ENCODE measurements at regions not wholly inside any gene's neighbourhood (a gene's known extent, or its start where the extent isn't known, plus 50 kb on each side); places are given as distances from the start of the nearest gene placed in this dataset.
A peak's percentile ranks its signal among the peaks of the same experiment; 100 is the strongest.

DNA sequence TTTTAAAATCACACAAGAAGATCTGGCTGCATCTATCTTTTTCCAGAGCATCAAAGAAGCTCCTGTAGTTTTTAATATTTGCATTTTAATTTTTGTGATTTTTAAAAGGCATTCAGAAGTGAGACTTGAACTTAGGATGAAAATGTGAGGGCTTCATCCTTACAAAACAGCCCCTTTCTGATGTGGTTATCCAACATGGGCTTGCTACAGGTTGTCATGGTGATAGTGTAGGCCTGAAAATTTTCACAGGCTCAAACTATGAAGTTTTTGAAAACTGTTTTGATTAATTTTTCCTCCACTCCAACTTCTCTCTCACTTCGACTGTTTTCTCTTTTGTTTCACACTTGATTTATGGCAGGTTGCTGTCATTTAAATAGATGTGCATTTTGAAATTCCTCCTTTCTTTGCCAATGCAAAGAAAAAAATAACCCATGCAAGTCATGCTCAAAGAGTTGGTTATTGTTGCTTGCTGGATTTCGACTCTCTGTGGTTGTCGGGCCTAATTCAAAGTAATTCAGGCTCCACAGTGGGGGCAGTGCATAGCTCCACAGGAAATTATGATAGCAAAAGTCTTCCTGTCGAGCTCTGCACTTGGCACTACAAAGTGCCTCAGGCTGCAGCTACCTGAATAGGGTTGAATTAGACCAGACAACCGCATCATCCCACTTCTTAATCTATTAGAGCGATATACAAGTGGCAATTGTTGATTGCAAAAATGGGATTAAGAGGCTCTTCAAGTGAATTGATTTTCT, 201.0 kb upstream of the GPR101 start:
- TF ChIP-seq, protein P1, sequence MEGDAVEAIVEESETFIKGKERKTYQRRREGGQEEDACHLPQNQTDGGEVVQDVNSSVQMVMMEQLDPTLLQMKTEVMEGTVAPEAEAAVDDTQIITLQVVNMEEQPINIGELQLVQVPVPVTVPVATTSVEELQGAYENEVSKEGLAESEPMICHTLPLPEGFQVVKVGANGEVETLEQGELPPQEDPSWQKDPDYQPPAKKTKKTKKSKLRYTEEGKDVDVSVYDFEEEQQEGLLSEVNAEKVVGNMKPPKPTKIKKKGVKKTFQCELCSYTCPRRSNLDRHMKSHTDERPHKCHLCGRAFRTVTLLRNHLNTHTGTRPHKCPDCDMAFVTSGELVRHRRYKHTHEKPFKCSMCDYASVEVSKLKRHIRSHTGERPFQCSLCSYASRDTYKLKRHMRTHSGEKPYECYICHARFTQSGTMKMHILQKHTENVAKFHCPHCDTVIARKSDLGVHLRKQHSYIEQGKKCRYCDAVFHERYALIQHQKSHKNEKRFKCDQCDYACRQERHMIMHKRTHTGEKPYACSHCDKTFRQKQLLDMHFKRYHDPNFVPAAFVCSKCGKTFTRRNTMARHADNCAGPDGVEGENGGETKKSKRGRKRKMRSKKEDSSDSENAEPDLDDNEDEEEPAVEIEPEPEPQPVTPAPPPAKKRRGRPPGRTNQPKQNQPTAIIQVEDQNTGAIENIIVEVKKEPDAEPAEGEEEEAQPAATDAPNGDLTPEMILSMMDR (conservative IDR thresholded peaks at IDR 0.05) = no peak
- no peaks in the 10 kb centered on the region for H3K4me1 ChIP-seq (ENCODE audit: control insufficient read depth, insufficient read depth, low read length)
- Mint-ChIP-seq H3K4me3 (no peak overlapping the region), H3K27ac (no peak overlapping the region), H3K36me3 (ENCODE audit: low read depth) (no peaks in the 10 kb centered on the region), H3K27me3 (ENCODE audit: insufficient read depth) (no peaks in the 10 kb centered on the region), H3K9me3 (peaks cover 30% of the 10 kb centered on the region), H3K4me1 (peaks cover 14% of the 10 kb centered on the region)
- H3K27ac ChIP-seq (ENCODE audit: low read depth, low read length) = peak overlapping the region; percentile 90
- no peak for DNase-seq
- H3K27me3 ChIP-seq (ENCODE audit: control insufficient read depth, insufficient read depth, low read length, poor library complexity, severe bottlenecking) = no peaks in the 10 kb centered on the region
- WGBS, 2 experiments (ENCODE audit: insufficient coverage in 1 of 2, insufficient read length in 1 of 2) = 67 to 82% methylated on average over 1 to 5 of the region's 6 CpGs
- no peak overlapping the region for H3K4me3 ChIP-seq (ENCODE audit: low read length)
- H3K36me3 ChIP-seq (ENCODE audit: control insufficient read depth, insufficient read depth, low read length) = no peaks in the 10 kb centered on the region
- H3K9ac ChIP-seq (ENCODE audit: extremely low read depth, low read length, poor library complexity, severe bottlenecking) = no peak overlapping the region
- no peaks in the 10 kb centered on the region for H3K9me3 ChIP-seq (ENCODE audit: control insufficient read depth, low read length)

DNA sequence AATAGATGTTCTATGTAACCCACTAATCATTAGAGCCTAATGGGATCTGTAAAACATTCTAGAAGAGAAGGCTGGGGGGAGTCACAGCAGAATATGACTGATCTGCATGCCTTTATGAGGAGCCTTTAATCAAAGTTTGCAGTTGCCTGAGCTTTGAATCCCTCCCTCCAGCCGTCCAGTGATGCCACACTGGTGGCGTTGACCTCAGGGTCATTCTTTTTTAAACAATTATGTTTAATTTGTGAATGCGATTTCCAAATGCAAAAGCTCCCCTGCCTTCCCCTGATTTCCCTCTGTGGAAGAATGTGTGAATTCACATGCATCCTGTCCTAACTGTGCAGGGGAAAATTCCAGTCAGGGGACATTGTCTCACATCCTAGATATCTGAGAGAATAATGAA, 199.7 kb upstream of the GPR101 start:
- WGBS, 2 experiments (ENCODE audit: insufficient coverage in 1 of 2, insufficient read length in 1 of 2) = 74% methylated on average over 3 of the region's 3 CpGs; no CpG with 5 or more reads in 1 of the 2 experiments
- no peak for DNase-seq

DNA sequence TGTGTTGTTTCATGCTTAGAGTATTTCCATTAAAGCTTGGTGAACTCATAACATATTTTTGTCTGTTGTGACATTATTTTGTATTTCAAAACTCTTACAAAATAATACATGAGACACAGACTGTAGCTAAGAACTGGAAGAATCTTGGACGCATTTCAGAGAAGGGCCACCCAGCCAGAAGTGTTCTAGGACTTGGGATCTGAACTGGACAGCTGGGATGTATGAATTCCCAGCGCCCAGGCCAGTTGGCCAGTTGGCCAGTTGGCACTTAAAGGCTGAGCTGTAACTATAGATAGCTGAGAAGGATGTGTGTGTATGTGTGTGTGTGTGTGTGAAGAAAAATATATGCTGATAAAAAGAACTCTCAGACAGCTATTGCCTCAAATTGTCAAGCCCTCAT, 193.4 kb upstream of the GPR101 start:
- Histone ChIP-seq H3K4me1 (ENCODE audit: control insufficient read depth, insufficient read depth, low read length) (no peaks in the 10 kb centered on the region), H3K27ac (ENCODE audit: low read depth, low read length) (no peak overlapping the region), H3K36me3 (ENCODE audit: control insufficient read depth, insufficient read depth, low read length) (no peaks in the 10 kb centered on the region), H3K9ac (ENCODE audit: extremely low read depth, low read length, poor library complexity, severe bottlenecking) (no peak overlapping the region), H3K9me3 (ENCODE audit: control insufficient read depth, low read length) (peaks cover 3% of the 10 kb centered on the region), H3K27me3 (ENCODE audit: control insufficient read depth, insufficient read depth, low read length, poor library complexity, severe bottlenecking) (no peaks in the 10 kb centered on the region), H3K4me3 (ENCODE audit: low read length) (no peak overlapping the region)
- WGBS, 2 experiments (ENCODE audit: insufficient coverage in 1 of 2, insufficient read length in 1 of 2) = 97% methylated on average over 2 of the region's 2 CpGs; no CpG with 5 or more reads in 1 of the 2 experiments
- Mint-ChIP-seq H3K27ac (no peak overlapping the region), H3K27me3 (ENCODE audit: insufficient read depth) (peaks cover 2% of the 10 kb centered on the region), H3K36me3 (ENCODE audit: low read depth) (no peaks in the 10 kb centered on the region), H3K9me3 (peaks cover 55% of the 10 kb centered on the region), H3K4me3 (no peak overlapping the region), H3K4me1 (no peaks in the 10 kb centered on the region)
- DNase-seq = no peak
- TF ChIP-seq, protein P1 (conservative IDR thresholded peaks at IDR 0.05) = no peak

More for the DNA sequence above, 199.7 kb upstream of the GPR101 start:
- Mint-ChIP-seq H3K27ac (no peak overlapping the region), H3K4me3 (no peak overlapping the region), H3K36me3 (ENCODE audit: low read depth) (no peaks in the 10 kb centered on the region), H3K9me3 (peaks cover 39% of the 10 kb centered on the region), H3K27me3 (ENCODE audit: insufficient read depth) (no peaks in the 10 kb centered on the region), H3K4me1 (peaks cover 14% of the 10 kb centered on the region)
- TF ChIP-seq, protein P1 (conservative IDR thresholded peaks at IDR 0.05) = no peak
- no peak overlapping the region for H3K9ac ChIP-seq (ENCODE audit: extremely low read depth, low read length, poor library complexity, severe bottlenecking)
- peak overlapping the region; percentile 90 for H3K27ac ChIP-seq (ENCODE audit: low read depth, low read length)
- H3K9me3 ChIP-seq (ENCODE audit: control insufficient read depth, low read length) = no peaks in the 10 kb centered on the region
- no peaks in the 10 kb centered on the region for H3K27me3 ChIP-seq (ENCODE audit: control insufficient read depth, insufficient read depth, low read length, poor library complexity, severe bottlenecking)
- H3K4me3 ChIP-seq (ENCODE audit: low read length) = no peak overlapping the region
- H3K4me1 ChIP-seq (ENCODE audit: control insufficient read depth, insufficient read depth, low read length) = no peaks in the 10 kb centered on the region
- no peaks in the 10 kb centered on the region for H3K36me3 ChIP-seq (ENCODE audit: control insufficient read depth, insufficient read depth, low read length)

All from endodermal cell (in vitro differentiated cells).